Mammary epithelial cell (primary cell): ENCODE measurements at regions not wholly inside any gene's neighbourhood (a gene's known extent, or its start where the extent isn't known, plus 50 kb on each side); places are given as distances from the start of the nearest gene placed in this dataset.

Experiments used
- CTCF ChIP-seq, 2 donors: IDR thresholded peaks in 1 of 2; conservative IDR thresholded peaks in 1 of 2; 2 replicates each; pipeline ENCODE4 v1.5.1; 2011 to 2012; ENCODE audit warnings: inconsistent platforms in 2 of 2, low read length in 2 of 2, mild to moderate bottlenecking in 2 of 2, control low read depth in 1 of 2, low read depth in 1 of 2; ENCODE audit not compliant: insufficient read depth in 1 of 2; ENCODE audit errors: extremely low read depth in 1 of 2
- EZH2 ChIP-seq: IDR thresholded peaks from 2 replicates; pipeline ENCODE4 v1.6.1; 2012; ENCODE audit warnings: low read length, inconsistent platforms, borderline replicate concordance

- TF ChIP-seq CTCF (conservative IDR thresholded peaks at IDR 0.05 in 1 of 2, IDR thresholded peaks at IDR 0.05 in 1 of 2; ENCODE audit: extremely low read depth in 1 of 2, insufficient read depth in 1 of 2, low read depth in 1 of 2, low read length in 2 of 2) (no peak), EZH2 (no peak)
Observed at GRCh38 chr10:106254071-106254470, 910.4 kb downstream of the SORCS1 start.
